ENCODE measurements at regions not wholly inside any gene's neighbourhood (a gene's known extent, or its start where the extent isn't known, plus 50 kb on each side); places are given as distances from the start of the nearest gene placed in this dataset.

GRCh38 chr13:104375614-104376013 lies 1309.4 kb upstream of the SLC10A2 start:
- no peaks in the 10 kb centered on the region for H3K36me3 Mint-ChIP-seq (ENCODE audit: low read depth)
- H3K27ac Mint-ChIP-seq, result no peak overlapping the region
- DNase-seq, result no peak
- H3K4me3 ChIP-seq (ENCODE audit: low read length), result no peak overlapping the region
- H3K4me1 ChIP-seq (ENCODE audit: control insufficient read depth, insufficient read depth, low read length), result no peaks in the 10 kb centered on the region
- H3K27me3 ChIP-seq (ENCODE audit: control insufficient read depth, insufficient read depth, low read length, poor library complexity, severe bottlenecking), result no peaks in the 10 kb centered on the region
- no peak for TF ChIP-seq CTCF (conservative IDR thresholded peaks at IDR 0.05)
- H3K9me3 Mint-ChIP-seq, result peaks cover 4% of the 10 kb centered on the region
- no peaks in the 10 kb centered on the region for H3K36me3 ChIP-seq (ENCODE audit: control insufficient read depth, insufficient read depth, low read length)
- H3K4me3 Mint-ChIP-seq, result no peak overlapping the region
- no peak overlapping the region for H3K27ac ChIP-seq (ENCODE audit: low read depth, low read length)
- H3K27me3 Mint-ChIP-seq (ENCODE audit: insufficient read depth), result no peaks in the 10 kb centered on the region
- 86% methylated on average over 1 of the region's 1 CpG for WGBS, 2 experiments (ENCODE audit: insufficient coverage in 1 of 2, insufficient read length in 1 of 2)
- H3K9ac ChIP-seq (ENCODE audit: extremely low read depth, low read length, poor library complexity, severe bottlenecking), result no peak overlapping the region
- no peaks in the 10 kb centered on the region for H3K9me3 ChIP-seq (ENCODE audit: control insufficient read depth, low read length)
- H3K4me1 Mint-ChIP-seq, result no peaks in the 10 kb centered on the region

GRCh38 chr13:104372095-104372655 lies 1306.0 kb upstream of the SLC10A2 start:
- Mint-ChIP-seq H3K4me3 (no peak overlapping the region), H3K36me3 (ENCODE audit: low read depth) (no peaks in the 10 kb centered on the region), H3K9me3 (no peaks in the 10 kb centered on the region), H3K27ac (no peak overlapping the region), H3K4me1 (no peaks in the 10 kb centered on the region), H3K27me3 (ENCODE audit: insufficient read depth) (no peaks in the 10 kb centered on the region)
- WGBS, 2 experiments (ENCODE audit: insufficient coverage in 1 of 2, insufficient read length in 1 of 2), result 90 to 94% methylated on average over 4 to 6 of the region's 6 CpGs
- Histone ChIP-seq H3K36me3 (ENCODE audit: control insufficient read depth, insufficient read depth, low read length) (no peaks in the 10 kb centered on the region), H3K4me3 (ENCODE audit: low read length) (no peak overlapping the region), H3K9me3 (ENCODE audit: control insufficient read depth, low read length) (no peaks in the 10 kb centered on the region), H3K27ac (ENCODE audit: low read depth, low read length) (no peak overlapping the region), H3K4me1 (ENCODE audit: control insufficient read depth, insufficient read depth, low read length) (no peaks in the 10 kb centered on the region), H3K27me3 (ENCODE audit: control insufficient read depth, insufficient read depth, low read length, poor library complexity, severe bottlenecking) (no peaks in the 10 kb centered on the region), H3K9ac (ENCODE audit: extremely low read depth, low read length, poor library complexity, severe bottlenecking) (no peak overlapping the region)
- DNase-seq, result no peak
- no peak for TF ChIP-seq CTCF (conservative IDR thresholded peaks at IDR 0.05)

- no peak overlapping the region for H3K4me3 Mint-ChIP-seq
- no peaks in the 10 kb centered on the region for H3K9me3 Mint-ChIP-seq
- Histone ChIP-seq H3K9me3 (ENCODE audit: control insufficient read depth, low read length) (no peaks in the 10 kb centered on the region), H3K4me1 (ENCODE audit: control insufficient read depth, insufficient read depth, low read length) (no peaks in the 10 kb centered on the region), H3K9ac (ENCODE audit: extremely low read depth, low read length, poor library complexity, severe bottlenecking) (no peak overlapping the region), H3K36me3 (ENCODE audit: control insufficient read depth, insufficient read depth, low read length) (no peaks in the 10 kb centered on the region), H3K4me3 (ENCODE audit: low read length) (no peak overlapping the region), H3K27me3 (ENCODE audit: control insufficient read depth, insufficient read depth, low read length, poor library complexity, severe bottlenecking) (no peaks in the 10 kb centered on the region), H3K27ac (ENCODE audit: low read depth, low read length) (no peak overlapping the region)
- 89 to 92% methylated on average over 2 of the region's 2 CpGs for WGBS, 2 experiments (ENCODE audit: insufficient coverage in 1 of 2, insufficient read length in 1 of 2)
- H3K36me3 Mint-ChIP-seq (ENCODE audit: low read depth), result no peaks in the 10 kb centered on the region
- no peaks in the 10 kb centered on the region for H3K4me1 Mint-ChIP-seq
- H3K27me3 Mint-ChIP-seq (ENCODE audit: insufficient read depth), result no peaks in the 10 kb centered on the region
- no peak overlapping the region for H3K27ac Mint-ChIP-seq
- no peak for DNase-seq
- TF ChIP-seq CTCF (conservative IDR thresholded peaks at IDR 0.05), result no peak
Measured at GRCh38 chr13:104365430-104365829, 1299.2 kb upstream of the SLC10A2 start.

Data from endodermal cell (in vitro differentiated cells).